Uterus (tissue), 2 donors: ENCODE measurements at regions not wholly inside any gene's neighbourhood (a gene's known extent, or its start where the extent isn't known, plus 50 kb on each side); places are given as distances from the start of the nearest gene placed in this dataset.

ENCODE experiments used
- POLR2A ChIP-seq, 2 donors: fragments of 450-650 bp; IDR thresholded peaks; one replicate each; pipeline ENCODE4 v1.6.1; 2016; ENCODE audit warnings: antibody characterized with exemption in 2 of 2, mild to moderate bottlenecking in 1 of 2, moderate library complexity in 1 of 2
- TF ChIP-seq, protein P1 (sequence below), 4 experiments: fragments of 200-600 bp in 2 of 4; fragments of 450-650 bp in 2 of 4; sonication (generic) in 2 of 4; IDR thresholded peaks; one replicate each; pipeline ENCODE4 v1.5.1; 2016 to 2019; ENCODE audit warnings: antibody characterized with exemption in 4 of 4, mild to moderate bottlenecking in 2 of 4, moderate library complexity in 1 of 4

DNA sequence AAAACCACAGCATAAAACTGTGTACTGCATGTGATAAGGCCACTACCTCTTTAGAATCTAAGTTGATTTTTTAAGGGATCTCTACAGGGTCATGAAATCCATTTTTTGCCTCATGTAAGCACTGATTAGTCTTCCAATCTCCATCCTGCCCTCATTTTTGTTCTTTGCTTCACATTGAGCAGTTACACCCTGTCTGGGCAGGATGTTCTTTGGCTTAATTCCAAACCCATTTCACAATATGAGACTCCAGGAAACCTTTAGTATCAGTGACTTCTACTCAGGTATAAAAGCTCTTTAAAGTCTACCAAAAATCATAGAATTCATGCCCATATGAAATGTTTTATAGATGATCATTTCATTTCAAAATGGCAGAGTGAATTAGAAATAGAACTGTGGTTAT lies 592.6 kb downstream of the TBC1D4 start:
- TF ChIP-seq, protein P1, sequence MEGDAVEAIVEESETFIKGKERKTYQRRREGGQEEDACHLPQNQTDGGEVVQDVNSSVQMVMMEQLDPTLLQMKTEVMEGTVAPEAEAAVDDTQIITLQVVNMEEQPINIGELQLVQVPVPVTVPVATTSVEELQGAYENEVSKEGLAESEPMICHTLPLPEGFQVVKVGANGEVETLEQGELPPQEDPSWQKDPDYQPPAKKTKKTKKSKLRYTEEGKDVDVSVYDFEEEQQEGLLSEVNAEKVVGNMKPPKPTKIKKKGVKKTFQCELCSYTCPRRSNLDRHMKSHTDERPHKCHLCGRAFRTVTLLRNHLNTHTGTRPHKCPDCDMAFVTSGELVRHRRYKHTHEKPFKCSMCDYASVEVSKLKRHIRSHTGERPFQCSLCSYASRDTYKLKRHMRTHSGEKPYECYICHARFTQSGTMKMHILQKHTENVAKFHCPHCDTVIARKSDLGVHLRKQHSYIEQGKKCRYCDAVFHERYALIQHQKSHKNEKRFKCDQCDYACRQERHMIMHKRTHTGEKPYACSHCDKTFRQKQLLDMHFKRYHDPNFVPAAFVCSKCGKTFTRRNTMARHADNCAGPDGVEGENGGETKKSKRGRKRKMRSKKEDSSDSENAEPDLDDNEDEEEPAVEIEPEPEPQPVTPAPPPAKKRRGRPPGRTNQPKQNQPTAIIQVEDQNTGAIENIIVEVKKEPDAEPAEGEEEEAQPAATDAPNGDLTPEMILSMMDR (IDR thresholded peaks at IDR 0.05): no peak
- TF ChIP-seq POLR2A (IDR thresholded peaks at IDR 0.05): no peak
